HEK293 (cell line): ENCODE measurements at regions not wholly inside any gene's neighbourhood (a gene's known extent, or its start where the extent isn't known, plus 50 kb on each side); places are given as distances from the start of the nearest gene placed in this dataset.

ENCODE experiments used
- CTCF ChIA-PET: fragments of 350-600 bp; formaldehyde crosslinking; extraction: SDS; loops from one replicate; lab custom pipeline; 2021; ENCODE audit warnings: antibody characterized with exemption; lab: Yijun Ruan, JAX
- POLR2A ChIA-PET: fragments of 300-600 bp; formaldehyde crosslinking; extraction: SDS; loops from one replicate; lab custom pipeline; 2020; ENCODE audit warnings: antibody characterized with exemption, inconsistent platforms; lab: Yijun Ruan, JAX
- H3K27ac ChIP-seq: fragments of 200-500 bp; sonication (Bioruptor generic); 2 replicates; pipeline ENCODE4 v1.5.1; 2014; ENCODE audit warnings: low read depth, low read length, control low read depth, inconsistent platforms; ENCODE audit errors: extremely low read depth
- H3K36me3 ChIP-seq, 2 experiments: fragments of 200-500 bp in 1 of 2; sonication (Bioruptor generic) in 1 of 2; 1 replicate in 1 of 2; 2 replicates in 1 of 2; pipeline ENCODE4 v1.5.1; 2014 to 2017; ENCODE audit warnings: inconsistent platforms in 2 of 2, low read length in 2 of 2; ENCODE audit not compliant: control insufficient read depth in 2 of 2, insufficient read depth in 1 of 2
- H3K4me1 ChIP-seq: fragments of 200-500 bp; sonication (Bioruptor generic); 2 replicates; pipeline ENCODE4 v1.5.1; 2014; ENCODE audit warnings: mild to moderate bottlenecking, low read length, inconsistent platforms; ENCODE audit not compliant: control insufficient read depth, insufficient read depth
- H3K4me3 ChIP-seq: 2 replicates; pipeline ENCODE4 v1.5.1; 2011; ENCODE audit warnings: low read depth, mild to moderate bottlenecking, control low read depth, low read length, moderate library complexity
- H3K9me3 ChIP-seq: fragments of 200-500 bp; sonication (Bioruptor generic); 2 replicates; pipeline ENCODE4 v1.5.1; 2014; ENCODE audit warnings: low read depth, low read length, inconsistent platforms; ENCODE audit not compliant: control insufficient read depth, insufficient read depth
- EGR2 ChIP-seq: fragments of 450-650 bp; formaldehyde crosslinking; IDR thresholded peaks from 2 replicates; pipeline ENCODE4 v1.5.1; 2016; ENCODE audit warnings: low read depth, missing biosample characterization, missing genetic modification characterization
- GLIS1 ChIP-seq: fragments of 450-650 bp; formaldehyde crosslinking; IDR thresholded peaks from 2 replicates; pipeline ENCODE4 v1.5.1; 2016; ENCODE audit warnings: missing biosample characterization, missing genetic modification characterization
- SP7 ChIP-seq: fragments of 450-650 bp; formaldehyde crosslinking; IDR thresholded peaks from 2 replicates; pipeline ENCODE4 v1.5.1; 2016; ENCODE audit warnings: missing biosample characterization, missing genetic modification characterization
- YY1 ChIP-seq: fragments of 450-650 bp; formaldehyde crosslinking; IDR thresholded peaks from 2 replicates; pipeline ENCODE4 v1.5.1; 2018; ENCODE audit warnings: missing biosample characterization, missing genetic modification characterization
- YY2 ChIP-seq: fragments of 450-650 bp; formaldehyde crosslinking; IDR thresholded peaks from 2 replicates; pipeline ENCODE4 v1.5.1; 2016; ENCODE audit warnings: missing biosample characterization, missing genetic modification characterization
- ZEB2 ChIP-seq: fragments of 450-650 bp; formaldehyde crosslinking; IDR thresholded peaks from 2 replicates; pipeline ENCODE4 v1.5.1; 2016; ENCODE audit warnings: missing biosample characterization, missing genetic modification characterization
- ZFP41 ChIP-seq: fragments of 450-650 bp; formaldehyde crosslinking; IDR thresholded peaks from 2 replicates; pipeline ENCODE4 v1.5.1; 2016; ENCODE audit warnings: missing biosample characterization, missing genetic modification characterization, borderline replicate concordance
- ZNF133 ChIP-seq: fragments of 450-650 bp; formaldehyde crosslinking; IDR thresholded peaks from 2 replicates; pipeline ENCODE4 v1.5.1; 2016; ENCODE audit warnings: missing biosample characterization, missing genetic modification characterization
- ZNF169 ChIP-seq: fragments of 450-650 bp; formaldehyde crosslinking; IDR thresholded peaks from 2 replicates; pipeline ENCODE4 v1.5.1; 2016; ENCODE audit warnings: missing biosample characterization, missing genetic modification characterization
- ZNF174 ChIP-seq: fragments of 450-650 bp; formaldehyde crosslinking; IDR thresholded peaks from 2 replicates; pipeline ENCODE4 v1.5.0; 2017; ENCODE audit warnings: missing biosample characterization, mild to moderate bottlenecking, missing genetic modification characterization
- ZNF19 ChIP-seq: fragments of 450-650 bp; formaldehyde crosslinking; IDR thresholded peaks from 2 replicates; pipeline ENCODE4; 2016; ENCODE audit warnings: missing biosample characterization, missing genetic modification characterization, low read depth
- ZNF214 ChIP-seq: fragments of 450-650 bp; formaldehyde crosslinking; IDR thresholded peaks from 2 replicates; pipeline ENCODE4 v1.5.1; 2017; ENCODE audit warnings: missing biosample characterization, mild to moderate bottlenecking, missing genetic modification characterization, borderline replicate concordance
- ZNF223 ChIP-seq: fragments of 450-650 bp; formaldehyde crosslinking; IDR thresholded peaks from 2 replicates; pipeline ENCODE4 v1.5.1; 2016; ENCODE audit warnings: missing biosample characterization, missing genetic modification characterization
- ZNF473 ChIP-seq: fragments of 450-650 bp; formaldehyde crosslinking; IDR thresholded peaks from 2 replicates; pipeline ENCODE4 v1.5.1; 2017; ENCODE audit warnings: missing biosample characterization, missing genetic modification characterization
- ZNF561 ChIP-seq: fragments of 450-650 bp; IDR thresholded peaks from 2 replicates; pipeline ENCODE4 v1.5.1; 2018; ENCODE audit warnings: missing biosample characterization, missing genetic modification characterization, borderline replicate concordance
- ZNF571 ChIP-seq: fragments of 450-650 bp; formaldehyde crosslinking; IDR thresholded peaks from 2 replicates; pipeline ENCODE4 v1.5.0; 2017; ENCODE audit warnings: missing biosample characterization, missing genetic modification characterization
- ZNF585B ChIP-seq: fragments of 450-650 bp; formaldehyde crosslinking; IDR thresholded peaks from 2 replicates; pipeline ENCODE4 v1.5.1; 2016; ENCODE audit warnings: missing biosample characterization, missing genetic modification characterization
- ZNF664 ChIP-seq: fragments of 450-650 bp; formaldehyde crosslinking; IDR thresholded peaks from 2 replicates; pipeline ENCODE4 v1.5.1; 2016; ENCODE audit warnings: missing biosample characterization, missing genetic modification characterization
- ZNF830 ChIP-seq: fragments of 450-650 bp; IDR thresholded peaks from 2 replicates; pipeline ENCODE4 v1.5.0; 2018; ENCODE audit warnings: missing biosample characterization, missing genetic modification characterization, low read depth, mild to moderate bottlenecking, moderate library complexity
- ZNF837 ChIP-seq: fragments of 450-650 bp; formaldehyde crosslinking; IDR thresholded peaks from 2 replicates; pipeline ENCODE4 v1.5.1; 2016; ENCODE audit warnings: missing biosample characterization, missing genetic modification characterization
- ZSCAN16 ChIP-seq: fragments of 450-650 bp; formaldehyde crosslinking; IDR thresholded peaks from 2 replicates; pipeline ENCODE4 v1.5.1; 2016; ENCODE audit warnings: missing biosample characterization, missing genetic modification characterization
- TF ChIP-seq, protein P1 (sequence below): fragments of 450-650 bp; formaldehyde crosslinking; IDR thresholded peaks from 2 replicates; pipeline ENCODE4 v1.5.1; 2016; ENCODE audit warnings: missing biosample characterization, missing genetic modification characterization, borderline replicate concordance
- TF ChIP-seq, protein P2 (sequence below): fragments of 450-650 bp; formaldehyde crosslinking; IDR thresholded peaks from 2 replicates; pipeline ENCODE4 v1.5.1; 2017; ENCODE audit warnings: missing biosample characterization, missing genetic modification characterization
- TF ChIP-seq, protein P3 (sequence below): fragments of 450-650 bp; formaldehyde crosslinking; IDR thresholded peaks from 2 replicates; pipeline ENCODE4 v1.5.1; 2016; ENCODE audit warnings: missing biosample characterization, missing genetic modification characterization
- TF ChIP-seq, protein P4 (sequence below): fragments of 450-650 bp; IDR thresholded peaks from 2 replicates; pipeline ENCODE4 v1.5.1; 2018; ENCODE audit warnings: missing biosample characterization, missing genetic modification characterization
- TF ChIP-seq, protein P5 (sequence below): fragments of 450-650 bp; formaldehyde crosslinking; IDR thresholded peaks from 2 replicates; pipeline ENCODE4 v1.5.1; 2016; ENCODE audit warnings: missing biosample characterization, missing genetic modification characterization

DNA sequence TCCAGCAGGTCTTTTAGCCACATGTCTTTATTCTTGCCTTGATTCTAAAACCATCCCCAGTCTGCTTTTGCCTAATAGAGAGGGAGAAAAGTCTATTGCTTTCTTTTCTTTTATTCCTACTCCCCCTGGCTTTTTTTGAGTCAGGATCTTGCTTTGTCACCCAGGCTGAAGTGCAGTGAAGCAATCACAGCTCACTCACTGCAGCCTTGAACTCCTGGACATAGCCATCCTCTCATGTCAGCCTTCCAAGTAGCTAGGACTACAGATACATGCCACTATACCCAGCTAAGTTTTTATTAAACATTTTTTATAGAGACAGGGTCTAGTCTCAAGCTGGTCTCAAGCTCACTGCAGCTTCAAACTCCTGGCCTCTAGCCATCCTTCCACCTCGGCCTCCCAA, 72.5 kb upstream of the PAXBP1 start (continued):
- TF ChIP-seq ZNF214 (tag by site-specific recombination) (no peak), YY1 (tag by site-specific recombination) (no peak), ZEB2 (tag by site-specific recombination) (no peak)
- TF ChIP-seq, protein P1, sequence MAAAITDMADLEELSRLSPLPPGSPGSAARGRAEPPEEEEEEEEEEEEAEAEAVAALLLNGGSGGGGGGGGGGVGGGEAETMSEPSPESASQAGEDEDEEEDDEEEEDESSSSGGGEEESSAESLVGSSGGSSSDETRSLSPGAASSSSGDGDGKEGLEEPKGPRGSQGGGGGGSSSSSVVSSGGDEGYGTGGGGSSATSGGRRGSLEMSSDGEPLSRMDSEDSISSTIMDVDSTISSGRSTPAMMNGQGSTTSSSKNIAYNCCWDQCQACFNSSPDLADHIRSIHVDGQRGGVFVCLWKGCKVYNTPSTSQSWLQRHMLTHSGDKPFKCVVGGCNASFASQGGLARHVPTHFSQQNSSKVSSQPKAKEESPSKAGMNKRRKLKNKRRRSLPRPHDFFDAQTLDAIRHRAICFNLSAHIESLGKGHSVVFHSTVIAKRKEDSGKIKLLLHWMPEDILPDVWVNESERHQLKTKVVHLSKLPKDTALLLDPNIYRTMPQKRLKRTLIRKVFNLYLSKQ (tag by site-specific recombination), result no peak
- TF ChIP-seq, all 188 proteins: peak for 0

DNA sequence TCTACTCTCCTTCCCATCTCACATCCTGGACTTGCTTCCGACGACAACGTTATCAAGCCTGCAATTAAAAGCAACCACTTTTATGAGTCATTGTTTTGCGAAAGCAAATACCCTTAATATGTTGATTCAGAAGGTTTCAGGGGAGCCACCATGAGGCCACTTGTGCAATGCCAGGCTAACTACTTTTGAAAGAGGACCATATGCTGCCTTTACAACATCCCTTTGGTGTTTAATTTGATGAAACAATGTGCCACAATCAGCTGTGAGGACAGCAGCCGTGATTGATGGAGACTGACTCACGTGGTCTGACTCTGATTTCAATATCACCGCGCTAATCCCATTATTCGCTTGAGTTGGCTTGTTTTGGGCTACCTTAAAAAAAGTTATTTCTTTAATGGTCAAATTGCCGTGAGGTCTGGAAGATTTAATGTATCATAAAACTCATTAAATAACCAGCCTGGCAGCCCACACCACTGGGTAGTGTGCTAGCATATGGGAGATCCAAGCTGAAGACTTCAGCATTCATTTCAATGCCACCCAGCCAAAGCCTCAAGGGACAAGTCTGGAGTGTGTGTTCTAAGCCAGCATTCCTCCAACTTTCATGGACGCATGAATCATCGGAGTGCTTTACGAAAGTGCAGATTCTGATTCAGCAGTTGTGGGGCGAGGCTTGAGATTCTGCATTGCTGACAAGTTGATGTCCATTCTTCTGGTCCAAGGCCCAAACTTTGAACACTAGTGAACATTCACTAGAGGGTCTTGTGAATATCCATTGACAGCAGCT, 73.3 kb upstream of the PAXBP1 start:
- Histone ChIP-seq H3K4me3 (no peak overlapping the region), H3K4me1 (peaks cover 9% of the 10 kb centered on the region), H3K36me3 (no peaks in the 10 kb centered on the region), H3K27ac (no peak overlapping the region), H3K9me3 (no peaks in the 10 kb centered on the region)
- POLR2A ChIA-PET, result no interaction called here
- CTCF ChIA-PET, result interaction anchor here (0.7 to 1.7 kb wide), 10 partner anchors 7 to 977 kb away, joined by 3 to 6 read pairs (median 4); no protein-coding TSS in a partner anchor
- TF ChIP-seq ZNF585B (tag by site-specific recombination) (no peak), ZNF19 (tag by site-specific recombination) (no peak), ZNF830 (tag by site-specific recombination) (no peak), ZNF223 (tag by site-specific recombination) (no peak), ZNF473 (no peak), ZNF169 (no peak), ZNF561 (tag by site-specific recombination) (no peak), ZFP41 (tag by site-specific recombination) (no peak), GLIS1 (peak; percentile 56), ZSCAN16 (tag by site-specific recombination) (no peak), ZNF174 (no peak), YY2 (tag by site-specific recombination) (no peak), ZNF133 (tag by site-specific recombination) (no peak), ZNF664 (tag by site-specific recombination) (no peak), SP7 (tag by site-specific recombination) (peak; percentile 99), ZNF571 (tag by site-specific recombination) (no peak), EGR2 (tag by site-specific recombination) (no peak), ZNF837 (tag by site-specific recombination) (no peak)
- TF ChIP-seq, protein P2, sequence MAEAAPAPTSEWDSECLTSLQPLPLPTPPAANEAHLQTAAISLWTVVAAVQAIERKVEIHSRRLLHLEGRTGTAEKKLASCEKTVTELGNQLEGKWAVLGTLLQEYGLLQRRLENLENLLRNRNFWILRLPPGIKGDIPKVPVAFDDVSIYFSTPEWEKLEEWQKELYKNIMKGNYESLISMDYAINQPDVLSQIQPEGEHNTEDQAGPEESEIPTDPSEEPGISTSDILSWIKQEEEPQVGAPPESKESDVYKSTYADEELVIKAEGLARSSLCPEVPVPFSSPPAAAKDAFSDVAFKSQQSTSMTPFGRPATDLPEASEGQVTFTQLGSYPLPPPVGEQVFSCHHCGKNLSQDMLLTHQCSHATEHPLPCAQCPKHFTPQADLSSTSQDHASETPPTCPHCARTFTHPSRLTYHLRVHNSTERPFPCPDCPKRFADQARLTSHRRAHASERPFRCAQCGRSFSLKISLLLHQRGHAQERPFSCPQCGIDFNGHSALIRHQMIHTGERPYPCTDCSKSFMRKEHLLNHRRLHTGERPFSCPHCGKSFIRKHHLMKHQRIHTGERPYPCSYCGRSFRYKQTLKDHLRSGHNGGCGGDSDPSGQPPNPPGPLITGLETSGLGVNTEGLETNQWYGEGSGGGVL (tag by site-specific recombination), result peak; percentile 44; the same call in 1 of the 2 replicates
- TF ChIP-seq, protein P3, sequence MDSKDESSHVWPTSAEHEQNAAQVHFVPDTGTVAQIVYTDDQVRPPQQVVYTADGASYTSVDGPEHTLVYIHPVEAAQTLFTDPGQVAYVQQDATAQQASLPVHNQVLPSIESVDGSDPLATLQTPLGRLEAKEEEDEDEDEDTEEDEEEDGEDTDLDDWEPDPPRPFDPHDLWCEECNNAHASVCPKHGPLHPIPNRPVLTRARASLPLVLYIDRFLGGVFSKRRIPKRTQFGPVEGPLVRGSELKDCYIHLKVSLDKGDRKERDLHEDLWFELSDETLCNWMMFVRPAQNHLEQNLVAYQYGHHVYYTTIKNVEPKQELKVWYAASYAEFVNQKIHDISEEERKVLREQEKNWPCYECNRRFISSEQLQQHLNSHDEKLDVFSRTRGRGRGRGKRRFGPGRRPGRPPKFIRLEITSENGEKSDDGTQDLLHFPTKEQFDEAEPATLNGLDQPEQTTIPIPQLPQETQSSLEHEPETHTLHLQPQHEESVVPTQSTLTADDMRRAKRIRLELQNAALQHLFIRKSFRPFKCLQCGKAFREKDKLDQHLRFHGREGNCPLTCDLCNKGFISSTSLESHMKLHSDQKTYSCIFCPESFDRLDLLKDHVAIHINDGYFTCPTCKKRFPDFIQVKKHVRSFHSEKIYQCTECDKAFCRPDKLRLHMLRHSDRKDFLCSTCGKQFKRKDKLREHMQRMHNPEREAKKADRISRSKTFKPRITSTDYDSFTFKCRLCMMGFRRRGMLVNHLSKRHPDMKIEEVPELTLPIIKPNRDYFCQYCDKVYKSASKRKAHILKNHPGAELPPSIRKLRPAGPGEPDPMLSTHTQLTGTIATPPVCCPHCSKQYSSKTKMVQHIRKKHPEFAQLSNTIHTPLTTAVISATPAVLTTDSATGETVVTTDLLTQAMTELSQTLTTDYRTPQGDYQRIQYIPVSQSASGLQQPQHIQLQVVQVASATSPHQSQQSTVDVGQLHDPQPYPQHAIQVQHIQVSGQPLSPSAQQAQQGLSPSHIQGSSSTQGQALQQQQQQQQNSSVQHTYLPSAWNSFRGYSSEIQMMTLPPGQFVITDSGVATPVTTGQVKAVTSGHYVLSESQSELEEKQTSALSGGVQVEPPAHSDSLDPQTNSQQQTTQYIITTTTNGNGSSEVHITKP (tag by site-specific recombination), result peak; percentile 43
- TF ChIP-seq, protein P4, sequence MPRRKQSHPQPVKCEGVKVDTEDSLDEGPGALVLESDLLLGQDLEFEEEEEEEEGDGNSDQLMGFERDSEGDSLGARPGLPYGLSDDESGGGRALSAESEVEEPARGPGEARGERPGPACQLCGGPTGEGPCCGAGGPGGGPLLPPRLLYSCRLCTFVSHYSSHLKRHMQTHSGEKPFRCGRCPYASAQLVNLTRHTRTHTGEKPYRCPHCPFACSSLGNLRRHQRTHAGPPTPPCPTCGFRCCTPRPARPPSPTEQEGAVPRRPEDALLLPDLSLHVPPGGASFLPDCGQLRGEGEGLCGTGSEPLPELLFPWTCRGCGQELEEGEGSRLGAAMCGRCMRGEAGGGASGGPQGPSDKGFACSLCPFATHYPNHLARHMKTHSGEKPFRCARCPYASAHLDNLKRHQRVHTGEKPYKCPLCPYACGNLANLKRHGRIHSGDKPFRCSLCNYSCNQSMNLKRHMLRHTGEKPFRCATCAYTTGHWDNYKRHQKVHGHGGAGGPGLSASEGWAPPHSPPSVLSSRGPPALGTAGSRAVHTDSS (tag by site-specific recombination), result no peak
- TF ChIP-seq, protein P5, sequence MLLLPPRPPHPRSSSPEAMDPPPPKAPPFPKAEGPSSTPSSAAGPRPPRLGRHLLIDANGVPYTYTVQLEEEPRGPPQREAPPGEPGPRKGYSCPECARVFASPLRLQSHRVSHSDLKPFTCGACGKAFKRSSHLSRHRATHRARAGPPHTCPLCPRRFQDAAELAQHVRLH (tag by site-specific recombination), result peak; percentile 70
